Transverse colon (tissue), 4 donors: ENCODE measurements at regions not wholly inside any gene's neighbourhood (a gene's known extent, or its start where the extent isn't known, plus 50 kb on each side); places are given as distances from the start of the nearest gene placed in this dataset.

Source experiments
- POLR2A ChIP-seq: fragments of 450-650 bp; IDR thresholded peaks from one replicate; pipeline ENCODE4 v1.6.1; 2016; ENCODE audit warnings: antibody characterized with exemption, mild to moderate bottlenecking, moderate library complexity
- POLR2AphosphoS5 ChIP-seq, 3 donors: sonication (generic); formaldehyde crosslinking; IDR thresholded peaks; one replicate each; pipeline ENCODE4 v1.6.1; 2016; ENCODE audit warnings: antibody characterized with exemption in 3 of 3
- TF ChIP-seq, protein P1 (sequence below), 5 experiments: fragments of 200-600 bp in 3 of 5; fragments of 450-650 bp in 2 of 5; sonication (generic) in 3 of 5; IDR thresholded peaks; 1 replicate in 2 of 5; 2 replicates in 3 of 5; pipeline ENCODE4 v1.5.1; 2016 to 2017; ENCODE audit warnings: antibody characterized with exemption in 5 of 5, inconsistent platforms in 3 of 5, mild to moderate bottlenecking in 2 of 5, moderate library complexity in 1 of 5

DNA sequence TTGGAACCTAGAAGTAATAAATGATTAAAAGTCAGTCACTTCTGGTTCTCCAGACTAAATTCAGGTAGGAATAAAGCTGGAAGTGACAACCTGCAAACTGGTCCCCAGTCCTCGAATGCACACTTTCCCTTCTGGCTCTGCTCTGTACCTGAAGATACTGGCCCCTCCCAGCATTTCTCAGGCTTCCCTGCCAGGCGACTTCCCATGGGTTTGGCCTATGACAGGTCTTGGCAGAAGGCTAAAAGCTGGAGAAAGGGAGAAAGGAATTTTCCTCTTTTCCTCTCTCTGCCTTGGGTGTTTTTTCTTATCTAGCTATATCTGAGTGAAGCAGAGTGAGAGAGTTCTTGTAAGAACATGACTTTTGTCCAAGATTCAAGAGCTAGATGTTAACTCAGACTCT, 1005.7 kb downstream of the DTWD2 start:
- TF ChIP-seq, protein P1, sequence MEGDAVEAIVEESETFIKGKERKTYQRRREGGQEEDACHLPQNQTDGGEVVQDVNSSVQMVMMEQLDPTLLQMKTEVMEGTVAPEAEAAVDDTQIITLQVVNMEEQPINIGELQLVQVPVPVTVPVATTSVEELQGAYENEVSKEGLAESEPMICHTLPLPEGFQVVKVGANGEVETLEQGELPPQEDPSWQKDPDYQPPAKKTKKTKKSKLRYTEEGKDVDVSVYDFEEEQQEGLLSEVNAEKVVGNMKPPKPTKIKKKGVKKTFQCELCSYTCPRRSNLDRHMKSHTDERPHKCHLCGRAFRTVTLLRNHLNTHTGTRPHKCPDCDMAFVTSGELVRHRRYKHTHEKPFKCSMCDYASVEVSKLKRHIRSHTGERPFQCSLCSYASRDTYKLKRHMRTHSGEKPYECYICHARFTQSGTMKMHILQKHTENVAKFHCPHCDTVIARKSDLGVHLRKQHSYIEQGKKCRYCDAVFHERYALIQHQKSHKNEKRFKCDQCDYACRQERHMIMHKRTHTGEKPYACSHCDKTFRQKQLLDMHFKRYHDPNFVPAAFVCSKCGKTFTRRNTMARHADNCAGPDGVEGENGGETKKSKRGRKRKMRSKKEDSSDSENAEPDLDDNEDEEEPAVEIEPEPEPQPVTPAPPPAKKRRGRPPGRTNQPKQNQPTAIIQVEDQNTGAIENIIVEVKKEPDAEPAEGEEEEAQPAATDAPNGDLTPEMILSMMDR (IDR thresholded peaks at IDR 0.05) = no peak
- TF ChIP-seq POLR2A (no peak), POLR2AphosphoS5 (IDR thresholded peaks at IDR 0.05) (no peak)
